ENCODE measurements at regions not wholly inside any gene's neighbourhood (a gene's known extent, or its start where the extent isn't known, plus 50 kb on each side); places are given as distances from the start of the nearest gene placed in this dataset.

DNA sequence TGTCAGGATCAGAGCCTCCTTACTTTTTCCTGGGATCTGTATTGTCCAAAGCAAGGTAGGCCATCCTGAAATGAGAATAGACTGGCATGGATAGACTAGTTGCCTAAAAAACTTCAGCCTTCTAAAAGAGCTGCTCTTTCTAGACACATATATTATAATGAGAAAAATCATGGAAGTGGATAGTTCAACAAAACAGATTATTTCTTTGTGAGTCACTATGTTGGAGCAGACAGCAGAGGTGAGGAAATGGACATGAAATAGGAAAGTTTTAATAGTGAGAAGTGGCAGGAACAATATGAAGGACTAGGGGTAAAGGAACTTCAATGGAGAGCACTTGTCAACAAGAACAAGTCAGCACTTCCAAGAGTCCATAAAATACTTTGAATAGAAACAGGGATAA lies 101.9 kb upstream of the ANO3 start:
- H3K9me3 Mint-ChIP-seq: peaks cover 4% of the 10 kb centered on the region
- no peak for ATAC-seq (replicated peaks)
- no peak overlapping the region for H3K4me3 Mint-ChIP-seq
- H3K27ac Mint-ChIP-seq: no peak overlapping the region
- H3K4me1 Mint-ChIP-seq: no peaks in the 10 kb centered on the region
- no peaks in the 10 kb centered on the region for H3K27me3 Mint-ChIP-seq
- no peaks in the 10 kb centered on the region for H3K36me3 Mint-ChIP-seq (ENCODE audit: low read depth)

DNA sequence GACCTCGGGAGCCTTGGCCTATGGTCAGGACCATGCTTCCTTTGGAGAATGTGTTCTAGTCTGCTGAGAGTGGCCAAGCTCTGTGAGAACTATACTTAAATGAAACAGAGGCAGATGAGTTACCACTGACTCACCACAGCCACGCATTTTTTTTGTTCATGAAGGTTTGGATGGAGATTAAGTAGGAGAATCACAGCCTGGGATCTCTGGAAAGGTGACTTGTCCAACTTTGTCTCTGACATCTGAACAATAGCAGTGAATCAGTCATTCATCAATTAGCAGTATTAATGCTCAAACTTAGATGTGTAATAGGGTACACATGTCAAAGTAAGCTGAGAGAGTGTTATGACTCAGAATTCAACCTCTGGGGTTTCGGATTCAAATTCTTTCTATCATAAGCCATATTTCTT lies 100.7 kb upstream of the ANO3 start:
- Mint-ChIP-seq H3K27me3 (no peaks in the 10 kb centered on the region), H3K9me3 (peaks cover 4% of the 10 kb centered on the region), H3K36me3 (ENCODE audit: low read depth) (no peaks in the 10 kb centered on the region), H3K4me1 (no peaks in the 10 kb centered on the region), H3K4me3 (no peak overlapping the region), H3K27ac (no peak overlapping the region)
- ATAC-seq (replicated peaks): no peak

DNA sequence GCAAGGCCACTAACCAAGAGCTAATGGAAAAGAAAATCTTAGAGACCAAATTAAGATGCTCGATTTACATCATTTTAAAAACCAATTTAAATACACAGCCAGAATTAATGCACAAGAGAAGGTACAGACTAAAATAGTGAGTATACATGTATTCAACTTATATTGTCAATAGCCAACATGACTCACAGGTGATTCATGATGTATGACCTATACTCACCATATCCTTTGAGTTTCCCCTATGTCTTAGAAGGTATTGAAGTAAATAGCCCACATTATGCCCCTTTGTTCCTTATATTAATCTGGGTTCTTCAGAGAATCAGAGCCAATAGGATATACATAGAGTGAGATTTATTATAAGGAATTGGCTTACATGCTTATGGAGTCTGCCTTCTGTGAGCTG lies 97.5 kb upstream of the ANO3 start:
- no peaks in the 10 kb centered on the region for H3K27me3 Mint-ChIP-seq

DNA sequence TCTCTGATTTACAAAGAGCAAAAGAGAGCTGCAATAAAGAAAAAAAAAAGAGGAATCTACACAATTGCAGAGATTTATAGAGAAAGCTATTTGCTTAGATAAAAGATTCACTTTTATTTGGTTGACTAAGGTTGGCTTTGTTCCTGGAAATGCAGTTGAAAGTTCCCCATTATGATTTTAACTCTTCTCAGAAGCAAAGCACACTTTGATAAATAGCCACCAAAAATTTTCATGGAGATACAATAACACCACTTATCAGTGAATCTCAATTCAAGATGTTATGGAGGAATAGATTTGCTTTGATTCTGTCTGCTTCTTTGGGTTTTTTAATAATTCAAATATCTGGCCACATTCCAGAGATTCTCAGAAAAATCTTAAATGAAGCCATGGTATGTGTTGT lies 88.5 kb upstream of the ANO3 start:
- Mint-ChIP-seq H3K27ac (no peak overlapping the region), H3K27me3 (peaks cover 3% of the 10 kb centered on the region), H3K4me1 (no peaks in the 10 kb centered on the region), H3K36me3 (ENCODE audit: low read depth) (no peaks in the 10 kb centered on the region), H3K4me3 (no peak overlapping the region), H3K9me3 (no peaks in the 10 kb centered on the region)
- ATAC-seq (replicated peaks): no peak

More for the DNA sequence above, 97.5 kb upstream of the ANO3 start:
- H3K36me3 Mint-ChIP-seq (ENCODE audit: low read depth): no peaks in the 10 kb centered on the region
- H3K9me3 Mint-ChIP-seq: peaks cover 4% of the 10 kb centered on the region
- H3K4me3 Mint-ChIP-seq: no peak overlapping the region
- ATAC-seq (replicated peaks): peak; percentile 29
- no peaks in the 10 kb centered on the region for H3K4me1 Mint-ChIP-seq
- H3K27ac Mint-ChIP-seq: no peak overlapping the region

DNA sequence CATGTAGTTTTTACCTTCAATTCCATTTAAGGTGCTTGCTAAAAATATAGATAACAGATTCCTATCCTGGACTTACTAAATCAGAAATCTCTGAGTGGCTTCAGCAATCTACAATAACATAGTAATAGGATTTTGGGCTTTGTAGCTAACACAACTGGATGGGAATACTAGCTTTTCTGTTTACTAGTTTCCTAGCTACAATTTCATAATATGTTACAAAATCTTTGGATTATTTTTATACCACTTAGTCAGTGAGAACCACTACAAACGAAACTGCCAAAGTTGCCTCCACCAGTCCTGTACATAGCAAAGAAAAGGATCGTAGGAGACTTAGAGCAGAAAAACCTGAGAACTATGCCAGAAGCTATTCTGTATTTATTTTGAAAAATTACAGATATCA lies 87.7 kb upstream of the ANO3 start:
- H3K36me3 Mint-ChIP-seq (ENCODE audit: low read depth): no peaks in the 10 kb centered on the region
- H3K4me3 Mint-ChIP-seq: no peak overlapping the region
- no peaks in the 10 kb centered on the region for H3K9me3 Mint-ChIP-seq
- no peak overlapping the region for H3K27ac Mint-ChIP-seq
- ATAC-seq (replicated peaks): no peak
- H3K27me3 Mint-ChIP-seq: peaks cover 3% of the 10 kb centered on the region
- H3K4me1 Mint-ChIP-seq: no peaks in the 10 kb centered on the region

DNA sequence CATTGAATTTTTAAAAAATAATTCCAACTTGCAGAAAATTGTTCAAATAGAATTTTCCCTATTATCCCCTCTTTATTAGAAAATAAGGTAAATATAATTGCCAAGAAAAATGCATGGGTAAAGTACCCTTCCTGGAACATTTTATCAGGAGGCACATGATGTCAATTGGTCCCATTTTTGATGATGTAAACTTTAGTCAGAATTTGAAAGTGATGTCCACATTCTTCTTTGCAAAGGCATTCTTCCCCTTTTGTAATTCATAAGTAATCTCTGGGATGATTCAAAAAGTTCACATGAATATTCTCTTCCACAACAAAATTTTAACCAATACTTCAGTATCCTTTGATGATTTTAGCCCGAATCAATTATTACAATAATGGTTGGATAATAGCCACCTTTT lies 86.9 kb upstream of the ANO3 start:
- H3K4me3 Mint-ChIP-seq: no peak overlapping the region
- no peaks in the 10 kb centered on the region for H3K36me3 Mint-ChIP-seq (ENCODE audit: low read depth)
- no peaks in the 10 kb centered on the region for H3K4me1 Mint-ChIP-seq
- H3K27ac Mint-ChIP-seq: no peak overlapping the region
- no peak for ATAC-seq (replicated peaks)
- H3K27me3 Mint-ChIP-seq: peaks cover 3% of the 10 kb centered on the region
- no peaks in the 10 kb centered on the region for H3K9me3 Mint-ChIP-seq

DNA sequence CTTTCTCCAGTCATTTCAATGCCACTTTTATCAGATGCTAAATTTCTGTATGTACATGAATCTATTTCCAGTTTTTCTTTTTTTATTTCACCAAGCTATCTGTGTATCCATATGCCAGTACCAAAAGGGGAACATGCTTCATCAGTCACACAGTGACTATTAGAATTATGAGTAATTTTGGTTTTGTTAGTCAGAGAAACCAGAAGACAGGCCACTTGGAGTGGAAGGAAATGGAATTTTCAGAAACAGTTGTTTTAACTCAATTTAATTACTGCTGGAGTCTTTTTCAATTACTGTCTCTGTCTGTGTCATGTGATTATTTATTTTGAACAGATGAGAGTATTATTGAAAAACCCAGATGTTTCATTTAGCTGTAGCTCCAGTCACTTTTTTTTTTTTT lies 84.6 kb upstream of the ANO3 start:
- no peaks in the 10 kb centered on the region for H3K36me3 Mint-ChIP-seq (ENCODE audit: low read depth)
- H3K4me3 Mint-ChIP-seq: no peak overlapping the region
- no peaks in the 10 kb centered on the region for H3K9me3 Mint-ChIP-seq
- H3K27me3 Mint-ChIP-seq: peaks cover 3% of the 10 kb centered on the region
- no peaks in the 10 kb centered on the region for H3K4me1 Mint-ChIP-seq
- H3K27ac Mint-ChIP-seq: no peak overlapping the region
- ATAC-seq (replicated peaks): no peak

DNA sequence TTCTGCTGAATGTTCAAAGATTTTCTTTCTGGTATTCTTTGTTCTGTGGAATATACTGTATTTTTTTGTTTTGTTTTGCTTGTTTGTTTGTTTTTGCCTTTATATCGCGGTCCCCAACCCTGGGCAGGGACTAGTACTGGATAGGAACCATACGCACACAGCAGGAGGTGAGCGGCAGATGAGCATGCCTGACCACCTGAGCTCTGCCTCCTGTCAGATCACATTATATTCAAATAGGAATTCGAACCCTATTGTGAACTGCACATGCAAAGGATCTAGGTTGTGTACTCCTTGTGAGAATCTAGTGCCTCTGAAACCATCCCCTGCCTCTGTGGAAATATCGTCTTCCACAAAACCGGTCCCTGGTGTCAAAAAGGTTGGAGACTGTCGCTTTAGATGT lies 83.3 kb upstream of the ANO3 start:
- Mint-ChIP-seq H3K27me3 (peaks cover 3% of the 10 kb centered on the region), H3K27ac (no peak overlapping the region), H3K9me3 (no peaks in the 10 kb centered on the region), H3K36me3 (ENCODE audit: low read depth) (no peaks in the 10 kb centered on the region), H3K4me1 (no peaks in the 10 kb centered on the region), H3K4me3 (no peak overlapping the region)
- no peak for ATAC-seq (replicated peaks)

DNA sequence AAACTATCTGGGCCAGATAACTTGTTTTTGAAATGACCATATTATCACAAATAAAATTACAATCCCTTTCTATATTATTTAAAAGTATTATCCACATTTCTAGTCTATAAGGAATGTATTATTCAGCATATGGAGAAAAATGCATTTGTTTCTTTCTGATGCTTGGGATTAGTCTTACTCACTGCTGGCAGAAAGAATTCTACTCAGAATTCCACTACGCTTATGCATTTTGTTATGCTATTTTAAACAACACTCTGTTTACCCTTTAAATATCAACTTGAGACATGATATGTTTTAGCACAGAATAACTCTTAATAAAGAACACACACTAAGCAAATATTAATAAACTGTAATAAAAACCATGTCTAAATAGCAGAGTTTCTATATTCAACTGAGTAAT lies 77.6 kb upstream of the ANO3 start:
- Mint-ChIP-seq H3K27ac (no peak overlapping the region), H3K4me1 (no peaks in the 10 kb centered on the region), H3K36me3 (ENCODE audit: low read depth) (no peaks in the 10 kb centered on the region)

DNA sequence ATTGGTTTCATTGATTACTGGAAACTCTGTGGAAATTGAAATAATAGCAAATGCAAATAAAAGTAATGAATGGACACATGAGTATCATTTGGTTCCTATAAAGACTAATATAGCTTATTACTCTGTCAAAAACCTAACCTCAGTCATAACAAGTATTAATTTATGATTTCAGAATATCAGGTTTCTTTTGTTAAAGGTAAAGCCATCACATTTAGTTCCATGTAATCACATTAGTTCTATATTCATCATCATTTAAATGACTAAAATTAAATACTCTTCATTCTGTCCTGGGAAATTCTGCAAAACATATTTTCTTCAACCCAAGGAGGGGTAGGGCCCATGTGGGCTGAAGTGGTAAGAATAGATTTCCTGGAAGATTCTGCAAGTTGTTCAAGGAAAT lies 68.2 kb upstream of the ANO3 start:
- Mint-ChIP-seq H3K4me1 (no peaks in the 10 kb centered on the region), H3K9me3 (no peaks in the 10 kb centered on the region), H3K27ac (no peak overlapping the region), H3K4me3 (no peak overlapping the region), H3K27me3 (no peaks in the 10 kb centered on the region), H3K36me3 (ENCODE audit: low read depth) (no peaks in the 10 kb centered on the region)
- ATAC-seq (replicated peaks): no peak

More for the DNA sequence above, 77.6 kb upstream of the ANO3 start:
- Mint-ChIP-seq H3K4me3 (no peak overlapping the region), H3K9me3 (no peaks in the 10 kb centered on the region), H3K27me3 (no peaks in the 10 kb centered on the region)
- ATAC-seq (replicated peaks): no peak

DNA sequence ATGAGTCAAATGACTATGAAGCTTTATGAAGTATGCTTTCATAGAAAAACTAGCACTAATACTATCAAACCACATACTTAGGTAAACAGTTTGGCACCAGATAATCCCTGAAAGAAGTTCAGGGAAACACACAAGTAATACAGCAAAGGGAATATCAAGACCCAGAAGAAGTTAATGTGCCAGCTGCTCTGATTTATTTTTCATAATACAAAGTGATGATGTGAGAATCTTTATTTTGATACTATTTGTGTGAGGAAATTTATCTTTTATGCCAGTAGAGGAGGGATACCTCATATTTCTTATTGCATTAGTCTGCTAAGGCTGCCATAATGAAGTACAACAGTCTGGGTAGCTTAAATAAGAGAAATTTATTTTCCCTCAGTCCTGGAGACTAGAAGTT lies 67.7 kb upstream of the ANO3 start:
- no peak overlapping the region for H3K4me3 Mint-ChIP-seq
- no peaks in the 10 kb centered on the region for H3K9me3 Mint-ChIP-seq
- no peaks in the 10 kb centered on the region for H3K27me3 Mint-ChIP-seq
- H3K27ac Mint-ChIP-seq: no peak overlapping the region
- H3K36me3 Mint-ChIP-seq (ENCODE audit: low read depth): no peaks in the 10 kb centered on the region
- no peaks in the 10 kb centered on the region for H3K4me1 Mint-ChIP-seq
- ATAC-seq (replicated peaks): no peak

DNA sequence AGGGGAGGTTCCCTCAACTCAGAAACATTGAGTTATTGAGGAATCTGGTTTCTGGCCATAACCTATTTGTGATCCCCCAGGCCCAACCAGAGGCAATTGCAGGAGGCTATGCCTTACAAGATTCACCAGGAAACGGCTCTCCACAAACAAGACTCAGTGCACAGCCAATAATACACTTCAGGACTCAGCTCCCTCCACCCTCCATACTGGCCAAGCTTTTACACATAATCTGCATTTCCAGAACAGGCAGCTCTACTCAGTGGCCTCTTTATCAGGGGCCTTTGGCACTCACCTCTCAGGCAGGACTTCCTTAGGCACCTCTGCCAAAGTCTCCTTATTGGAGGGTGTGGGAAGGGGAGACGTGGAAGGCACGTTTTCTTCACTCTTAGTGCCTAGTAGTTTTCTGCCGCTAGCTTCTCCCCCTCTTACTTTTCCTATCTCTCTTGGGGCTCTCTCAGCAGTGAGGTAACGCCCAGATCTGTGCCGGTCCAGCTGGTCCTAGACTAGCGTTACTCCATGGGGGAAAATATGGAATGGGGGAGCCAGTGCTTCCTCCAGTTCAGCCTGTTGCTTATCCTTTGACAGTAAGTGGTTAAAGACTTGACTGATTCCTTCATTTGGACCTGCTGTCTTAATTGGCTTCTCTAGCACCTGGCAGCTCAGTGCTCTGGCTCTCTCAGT lies 62.8 kb upstream of the ANO3 start:
- Mint-ChIP-seq H3K27ac (no peak overlapping the region), H3K27me3 (peaks cover 6% of the 10 kb centered on the region), H3K9me3 (no peaks in the 10 kb centered on the region), H3K4me1 (no peaks in the 10 kb centered on the region), H3K4me3 (no peak overlapping the region), H3K36me3 (ENCODE audit: low read depth) (no peaks in the 10 kb centered on the region)
- ATAC-seq (replicated peaks): no peak

DNA sequence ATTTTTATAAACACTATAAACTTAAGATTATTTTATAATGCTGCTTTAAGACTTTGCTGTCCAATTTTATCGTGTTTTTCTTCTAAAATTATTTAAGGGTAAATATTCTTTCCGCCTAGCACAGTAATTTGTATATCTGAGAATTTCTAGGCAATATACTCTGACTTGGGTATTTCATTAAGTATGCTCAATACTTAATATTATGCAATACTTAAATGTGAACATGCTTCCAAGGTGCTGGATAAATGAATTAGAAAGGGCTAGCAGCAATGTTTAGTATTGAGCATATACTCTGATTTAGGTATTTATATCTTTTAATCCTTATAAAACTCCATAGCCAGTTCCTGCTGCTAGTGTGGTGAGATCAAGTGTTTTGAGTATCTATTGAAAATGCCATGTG lies 60.3 kb upstream of the ANO3 start:
- Mint-ChIP-seq H3K36me3 (ENCODE audit: low read depth) (no peaks in the 10 kb centered on the region), H3K27ac (no peak overlapping the region), H3K4me3 (no peak overlapping the region), H3K4me1 (no peaks in the 10 kb centered on the region), H3K27me3 (peaks cover 6% of the 10 kb centered on the region), H3K9me3 (no peaks in the 10 kb centered on the region)
- no peak for ATAC-seq (replicated peaks)

DNA sequence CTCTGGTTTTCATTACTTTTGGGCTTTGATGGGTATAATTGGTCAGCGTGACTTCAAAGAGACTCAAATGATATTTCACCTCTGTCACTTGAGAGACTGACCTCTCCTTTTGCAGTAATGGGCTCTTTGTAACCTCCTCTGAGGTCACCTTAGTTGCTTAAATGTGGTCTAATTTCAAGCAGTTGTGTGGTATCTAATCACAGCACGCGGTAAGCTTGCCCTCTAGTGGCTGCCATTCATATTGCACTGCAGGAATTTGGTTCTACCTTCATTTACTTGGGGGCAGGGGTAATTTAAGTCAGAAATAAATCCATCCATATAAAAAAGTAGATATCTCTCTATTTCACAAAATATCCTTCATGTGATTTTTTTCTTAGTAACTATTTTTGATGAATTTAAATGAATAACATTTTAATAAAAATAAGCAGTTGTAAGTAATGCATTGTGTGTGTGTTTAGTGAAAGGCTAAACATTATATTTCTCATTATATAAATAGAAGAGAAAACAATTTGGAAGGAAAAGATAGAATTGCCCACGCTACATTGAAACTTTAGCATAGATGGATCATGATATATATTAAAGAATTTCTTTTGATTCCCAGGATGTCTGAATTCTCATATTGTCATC lies 55.0 kb upstream of the ANO3 start:
- peaks cover 13% of the 10 kb centered on the region for H3K27me3 Mint-ChIP-seq
- peak; percentile 28 for ATAC-seq (replicated peaks)
- H3K9me3 Mint-ChIP-seq: no peaks in the 10 kb centered on the region
- H3K36me3 Mint-ChIP-seq (ENCODE audit: low read depth): no peaks in the 10 kb centered on the region
- H3K4me1 Mint-ChIP-seq: no peaks in the 10 kb centered on the region
- H3K27ac Mint-ChIP-seq: no peak overlapping the region
- H3K4me3 Mint-ChIP-seq: no peak overlapping the region

DNA sequence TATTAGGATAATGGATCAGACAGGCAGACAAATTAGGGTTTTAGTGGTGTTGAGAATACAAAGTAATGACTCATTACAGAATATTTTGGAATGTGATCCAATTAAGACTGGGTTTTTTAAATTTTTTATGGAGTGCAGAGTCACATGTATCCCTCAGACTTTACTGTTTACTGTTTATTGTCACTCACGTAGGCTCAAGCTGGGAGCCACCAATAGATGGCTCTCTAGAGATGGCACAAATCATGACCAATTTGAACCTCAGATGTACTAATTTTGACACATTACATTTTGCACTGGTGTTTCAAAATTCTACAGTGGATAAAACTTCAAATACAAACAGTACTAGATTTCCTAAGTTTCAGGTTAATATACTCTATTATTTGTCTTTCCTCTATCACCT lies 53.6 kb upstream of the ANO3 start:
- no peak overlapping the region for H3K27ac Mint-ChIP-seq
- H3K36me3 Mint-ChIP-seq (ENCODE audit: low read depth): no peaks in the 10 kb centered on the region
- no peaks in the 10 kb centered on the region for H3K4me1 Mint-ChIP-seq
- H3K27me3 Mint-ChIP-seq: peaks cover 13% of the 10 kb centered on the region
- no peak for ATAC-seq (replicated peaks)
- no peaks in the 10 kb centered on the region for H3K9me3 Mint-ChIP-seq
- no peak overlapping the region for H3K4me3 Mint-ChIP-seq

Data from activated T-helper 17 cell treated with anti-CD3 and anti-CD28 coated beads, Interleukin-2, amount 50 U/mL, for 72 hours (primary cell).